ENCODE measurements at regions not wholly inside any gene's neighbourhood (a gene's known extent, or its start where the extent isn't known, plus 50 kb on each side); places are given as distances from the start of the nearest gene placed in this dataset.

DNA sequence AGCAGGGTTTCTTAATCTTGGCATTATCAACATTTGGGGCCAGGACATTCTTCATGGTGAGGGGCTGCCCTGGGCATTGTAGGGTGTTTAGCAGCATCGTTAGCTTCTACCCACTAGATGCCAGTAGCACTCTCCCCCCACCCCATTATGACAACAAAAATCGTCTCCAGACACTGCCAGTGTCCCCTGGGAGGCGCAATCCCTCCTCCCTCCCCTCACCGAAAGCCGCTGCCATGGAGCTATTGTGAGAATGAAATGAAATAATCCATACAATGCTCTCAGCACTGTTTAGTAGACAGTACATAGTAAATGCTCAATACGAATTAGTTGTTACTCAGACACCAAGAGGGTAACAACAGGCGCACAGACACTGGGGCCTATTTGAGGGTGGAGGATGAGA lies 502.9 kb downstream of the NPIPA7 start:
- no peaks in the 10 kb centered on the region for H3K4me1 ChIP-seq (ENCODE audit: control extremely low read depth in 1 of 4, control insufficient read depth in 4 of 4, insufficient read depth in 4 of 4, low read length in 3 of 4)
- no peak for DNase-seq
- WGBS (ENCODE audit: insufficient coverage): 83% methylated on average over 4 of the region's 7 CpGs
- no peak overlapping the region for H3K27ac ChIP-seq (ENCODE audit: insufficient read depth in 1 of 2, low read depth in 1 of 2, low read length in 2 of 2, poor library complexity in 1 of 2, severe bottlenecking in 2 of 2)
- ChIA-PET CTCF (no interaction called here), POLR2A (no interaction called here)
- no peak overlapping the region for H3K4me3 ChIP-seq (ENCODE audit: control insufficient read depth in 1 of 7, extremely low read depth in 1 of 7, insufficient read depth in 4 of 7, low read depth in 2 of 7, low read length in 6 of 7)
- H3K36me3 ChIP-seq (ENCODE audit: control insufficient read depth in 4 of 4, insufficient read depth in 4 of 4, low read length in 3 of 4): no peaks in the 10 kb centered on the region
- H3K9me3 ChIP-seq (ENCODE audit: control extremely low read depth in 1 of 5, control insufficient read depth in 4 of 5, insufficient read depth in 2 of 5, low read depth in 1 of 5, low read length in 4 of 5): no peaks in the 10 kb centered on the region
- H3K27me3 ChIP-seq (replicated peaks in 2 of 5; ENCODE audit: control insufficient read depth in 4 of 5, insufficient read depth in 5 of 5, low read length in 4 of 5): peaks cover 0 to 4% (median 0%) of the 10 kb centered on the region in 5 experiments

DNA sequence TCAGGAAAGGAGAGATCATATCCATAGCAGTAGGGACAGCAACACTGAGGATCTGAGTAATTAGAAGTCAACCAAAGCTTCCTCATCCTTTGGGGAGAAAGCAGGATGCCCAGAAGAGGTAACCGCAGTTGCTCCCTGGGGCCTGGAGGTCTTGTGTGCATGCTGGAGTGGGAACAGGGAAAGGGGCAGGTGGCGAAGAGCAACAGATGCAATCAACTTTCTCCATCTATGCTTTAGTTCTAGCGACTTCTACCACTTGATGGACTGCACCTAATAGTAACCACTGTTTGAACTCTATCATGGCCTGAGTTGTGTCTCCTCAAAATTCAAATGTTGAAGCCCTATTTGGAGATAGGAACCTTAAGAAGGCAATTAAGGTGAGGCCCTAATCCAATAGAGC lies 503.8 kb downstream of the NPIPA7 start:
- CTCF ChIA-PET: no interaction called here
- 100% methylated on average over 1 of the region's 3 CpGs for WGBS (ENCODE audit: insufficient coverage)

DNA sequence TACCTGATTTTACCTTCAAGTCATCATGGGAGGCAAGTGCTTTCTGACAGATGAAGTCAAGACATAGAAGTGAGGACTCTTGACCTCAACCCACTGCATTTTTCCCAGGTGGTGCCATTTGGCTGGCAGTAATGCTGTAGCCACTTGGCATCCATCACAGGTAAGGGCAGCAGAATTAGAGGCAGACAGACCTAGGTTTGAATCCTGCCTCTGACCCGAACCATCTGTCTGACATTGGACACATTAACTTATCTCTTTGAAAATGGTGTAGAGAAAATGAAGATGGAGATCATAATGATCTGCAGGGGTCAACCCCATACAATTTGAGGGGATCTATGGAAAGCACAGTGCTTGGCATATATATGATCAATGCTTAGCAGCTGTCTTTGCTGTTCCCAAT lies 505.5 kb downstream of the NPIPA7 start:
- H3K4me1 ChIP-seq (ENCODE audit: control extremely low read depth in 1 of 4, control insufficient read depth in 4 of 4, insufficient read depth in 4 of 4, low read length in 3 of 4): no peaks in the 10 kb centered on the region
- no peak overlapping the region for H3K27ac ChIP-seq (ENCODE audit: insufficient read depth in 1 of 2, low read depth in 1 of 2, low read length in 2 of 2, poor library complexity in 1 of 2, severe bottlenecking in 2 of 2)
- WGBS (ENCODE audit: insufficient coverage): no CpG with 5 or more reads among the region's 1 CpG
- no peaks in the 10 kb centered on the region for H3K36me3 ChIP-seq (ENCODE audit: control insufficient read depth in 4 of 4, insufficient read depth in 4 of 4, low read length in 3 of 4)
- POLR2A ChIA-PET: no interaction called here
- no peaks in the 10 kb centered on the region for H3K9me3 ChIP-seq (ENCODE audit: control extremely low read depth in 1 of 5, control insufficient read depth in 4 of 5, insufficient read depth in 2 of 5, low read depth in 1 of 5, low read length in 4 of 5)
- CTCF ChIA-PET: no interaction called here
- H3K4me3 ChIP-seq (ENCODE audit: control insufficient read depth in 1 of 7, extremely low read depth in 1 of 7, insufficient read depth in 4 of 7, low read depth in 2 of 7, low read length in 6 of 7): no peak overlapping the region
- peaks cover 0 to 4% (median 0%) of the 10 kb centered on the region in 5 experiments for H3K27me3 ChIP-seq (replicated peaks in 2 of 5; ENCODE audit: control insufficient read depth in 4 of 5, insufficient read depth in 5 of 5, low read length in 4 of 5)
- no peak for DNase-seq

More for the DNA sequence above, 503.8 kb downstream of the NPIPA7 start:
- no peaks in the 10 kb centered on the region for H3K4me1 ChIP-seq (ENCODE audit: control extremely low read depth in 1 of 4, control insufficient read depth in 4 of 4, insufficient read depth in 4 of 4, low read length in 3 of 4)
- no peak for DNase-seq
- peaks cover 0 to 4% (median 0%) of the 10 kb centered on the region in 5 experiments for H3K27me3 ChIP-seq (replicated peaks in 2 of 5; ENCODE audit: control insufficient read depth in 4 of 5, insufficient read depth in 5 of 5, low read length in 4 of 5)
- POLR2A ChIA-PET: no interaction called here
- H3K36me3 ChIP-seq (ENCODE audit: control insufficient read depth in 4 of 4, insufficient read depth in 4 of 4, low read length in 3 of 4): no peaks in the 10 kb centered on the region
- no peaks in the 10 kb centered on the region for H3K9me3 ChIP-seq (ENCODE audit: control extremely low read depth in 1 of 5, control insufficient read depth in 4 of 5, insufficient read depth in 2 of 5, low read depth in 1 of 5, low read length in 4 of 5)
- no peak overlapping the region for H3K27ac ChIP-seq (ENCODE audit: insufficient read depth in 1 of 2, low read depth in 1 of 2, low read length in 2 of 2, poor library complexity in 1 of 2, severe bottlenecking in 2 of 2)
- H3K4me3 ChIP-seq (ENCODE audit: control insufficient read depth in 1 of 7, extremely low read depth in 1 of 7, insufficient read depth in 4 of 7, low read depth in 2 of 7, low read length in 6 of 7): no peak overlapping the region

DNA sequence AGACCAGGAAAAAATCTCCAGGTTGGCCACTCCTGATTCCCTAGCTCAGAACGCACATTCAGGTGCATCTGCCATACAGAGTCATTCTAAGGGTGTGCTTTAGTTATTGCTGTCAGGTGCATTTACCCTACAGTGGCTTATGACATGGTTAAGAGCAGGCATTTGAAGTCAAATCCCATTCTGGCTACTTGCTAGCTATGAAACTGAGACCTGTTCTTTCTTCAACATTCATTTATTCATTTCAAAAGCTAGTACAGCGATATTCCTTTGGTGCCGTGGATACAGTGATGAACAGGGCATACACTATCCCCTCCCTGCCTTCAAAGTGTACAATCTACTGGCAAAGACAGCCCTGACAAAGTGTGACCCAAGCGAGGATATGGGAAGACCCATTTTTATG lies 508.3 kb downstream of the NPIPA7 start:
- ChIA-PET POLR2A (no interaction called here), CTCF (no interaction called here)
- no peaks in the 10 kb centered on the region for H3K9me3 ChIP-seq (ENCODE audit: control extremely low read depth in 1 of 5, control insufficient read depth in 4 of 5, insufficient read depth in 2 of 5, low read depth in 1 of 5, low read length in 4 of 5)
- no peak overlapping the region for H3K27ac ChIP-seq (ENCODE audit: insufficient read depth in 1 of 2, low read depth in 1 of 2, low read length in 2 of 2, poor library complexity in 1 of 2, severe bottlenecking in 2 of 2)
- no peaks in the 10 kb centered on the region for H3K4me1 ChIP-seq (ENCODE audit: control extremely low read depth in 1 of 4, control insufficient read depth in 4 of 4, insufficient read depth in 4 of 4, low read length in 3 of 4)
- H3K36me3 ChIP-seq (ENCODE audit: control insufficient read depth in 4 of 4, insufficient read depth in 4 of 4, low read length in 3 of 4): no peaks in the 10 kb centered on the region
- peaks cover 0 to 4% (median 0%) of the 10 kb centered on the region in 5 experiments for H3K27me3 ChIP-seq (replicated peaks in 2 of 5; ENCODE audit: control insufficient read depth in 4 of 5, insufficient read depth in 5 of 5, low read length in 4 of 5)
- WGBS (ENCODE audit: insufficient coverage): 97% methylated on average over 4 of the region's 4 CpGs
- H3K4me3 ChIP-seq (ENCODE audit: control insufficient read depth in 1 of 7, extremely low read depth in 1 of 7, insufficient read depth in 4 of 7, low read depth in 2 of 7, low read length in 6 of 7): no peak overlapping the region
- DNase-seq: no peak

DNA sequence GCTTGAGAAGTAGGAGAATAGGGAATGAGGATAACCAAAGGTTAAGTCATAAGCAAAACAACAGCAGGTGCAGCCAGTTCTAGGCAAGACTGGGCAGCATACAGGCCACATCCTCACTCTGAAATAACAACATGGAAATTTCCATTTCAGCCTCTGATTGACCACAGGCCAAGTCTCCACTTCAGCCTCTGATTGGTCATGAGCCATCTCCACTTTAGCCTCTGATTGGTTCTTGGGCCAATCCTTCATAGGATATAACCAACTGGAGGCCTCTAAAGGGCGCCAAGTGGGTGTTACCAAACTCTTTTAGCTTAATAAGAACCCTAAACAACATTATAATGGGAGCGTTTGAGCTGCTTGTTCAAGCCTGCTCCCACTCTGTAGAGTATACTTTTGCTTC lies 512.0 kb downstream of the NPIPA7 start:
- 70% methylated on average over 1 of the region's 2 CpGs for WGBS (ENCODE audit: insufficient coverage)
- CTCF ChIA-PET: no interaction called here
- POLR2A ChIA-PET: no interaction called here

DNA sequence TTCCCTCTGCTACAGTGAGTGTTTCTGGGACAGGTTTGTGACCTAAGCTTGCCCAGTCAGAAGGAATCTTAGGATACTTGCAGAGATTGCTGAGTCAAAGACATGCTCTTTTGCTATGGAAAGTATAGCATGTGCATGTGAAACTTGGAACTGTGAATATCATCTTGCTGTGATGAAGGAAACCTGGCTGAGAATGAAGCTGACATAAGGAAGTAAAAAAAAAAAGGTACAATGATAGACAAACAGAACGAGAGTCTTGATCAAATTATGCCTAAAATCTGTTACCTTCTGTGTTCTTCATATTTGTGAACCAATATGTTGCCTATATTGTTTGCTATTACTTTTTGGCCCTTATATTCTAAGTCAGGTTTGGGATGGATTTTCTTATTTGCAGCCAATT lies 525.7 kb downstream of the NPIPA7 start:
- POLR2A ChIA-PET: no interaction called here
- Histone ChIP-seq H3K4me1 (ENCODE audit: control extremely low read depth in 1 of 4, control insufficient read depth in 4 of 4, insufficient read depth in 4 of 4, low read length in 3 of 4) (no peaks in the 10 kb centered on the region), H3K36me3 (ENCODE audit: control insufficient read depth in 4 of 4, insufficient read depth in 4 of 4, low read length in 3 of 4) (no peaks in the 10 kb centered on the region), H3K27me3 (replicated peaks in 2 of 5; ENCODE audit: control insufficient read depth in 4 of 5, insufficient read depth in 5 of 5, low read length in 4 of 5) (no peaks in the 10 kb centered on the region), H3K9me3 (ENCODE audit: control extremely low read depth in 1 of 5, control insufficient read depth in 4 of 5, insufficient read depth in 2 of 5, low read depth in 1 of 5, low read length in 4 of 5) (peaks cover 0 to 19% (median 0%) of the 10 kb centered on the region in 5 experiments), H3K4me3 (ENCODE audit: control insufficient read depth in 1 of 7, extremely low read depth in 1 of 7, insufficient read depth in 4 of 7, low read depth in 2 of 7, low read length in 6 of 7) (no peak overlapping the region), H3K27ac (ENCODE audit: insufficient read depth in 1 of 2, low read depth in 1 of 2, low read length in 2 of 2, poor library complexity in 1 of 2, severe bottlenecking in 2 of 2) (no peak overlapping the region)
- WGBS (ENCODE audit: insufficient coverage): 100% methylated on average over 1 of the region's 1 CpG
- DNase-seq: no peak
- CTCF ChIA-PET: interaction anchor here (0.7 kb wide), 1 partner anchor 41 kb away, joined by 3 read pairs; no protein-coding TSS in a partner anchor

More for the DNA sequence above, 512.0 kb downstream of the NPIPA7 start:
- Histone ChIP-seq H3K4me1 (ENCODE audit: control extremely low read depth in 1 of 4, control insufficient read depth in 4 of 4, insufficient read depth in 4 of 4, low read length in 3 of 4) (no peaks in the 10 kb centered on the region), H3K9me3 (ENCODE audit: control extremely low read depth in 1 of 5, control insufficient read depth in 4 of 5, insufficient read depth in 2 of 5, low read depth in 1 of 5, low read length in 4 of 5) (no peaks in the 10 kb centered on the region), H3K27ac (ENCODE audit: insufficient read depth in 1 of 2, low read depth in 1 of 2, low read length in 2 of 2, poor library complexity in 1 of 2, severe bottlenecking in 2 of 2) (no peak overlapping the region), H3K36me3 (ENCODE audit: control insufficient read depth in 4 of 4, insufficient read depth in 4 of 4, low read length in 3 of 4) (no peaks in the 10 kb centered on the region), H3K27me3 (replicated peaks in 2 of 5; ENCODE audit: control insufficient read depth in 4 of 5, insufficient read depth in 5 of 5, low read length in 4 of 5) (no peaks in the 10 kb centered on the region), H3K4me3 (ENCODE audit: control insufficient read depth in 1 of 7, extremely low read depth in 1 of 7, insufficient read depth in 4 of 7, low read depth in 2 of 7, low read length in 6 of 7) (no peak overlapping the region)
- DNase-seq: no peak

DNA sequence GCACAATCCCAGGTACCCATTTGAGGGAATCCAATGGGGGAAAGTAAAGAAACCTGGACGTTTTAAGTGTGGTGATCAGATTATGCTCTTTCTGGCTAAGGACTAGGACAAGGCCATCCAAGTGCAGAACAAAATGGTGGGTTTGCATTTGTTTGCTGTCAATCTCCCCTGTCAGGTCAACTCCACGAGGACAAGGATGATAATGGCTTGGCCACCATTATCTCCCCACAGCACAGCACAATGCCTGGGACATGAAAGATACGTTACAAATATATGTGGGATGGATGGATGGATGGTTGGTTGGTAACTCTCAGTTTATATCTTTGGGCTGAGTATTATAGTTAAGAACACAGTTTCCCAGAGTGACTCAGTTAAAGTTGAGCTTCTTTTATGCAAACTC lies 526.9 kb downstream of the NPIPA7 start:
- no peak for DNase-seq
- no peak overlapping the region for H3K27ac ChIP-seq (ENCODE audit: insufficient read depth in 1 of 2, low read depth in 1 of 2, low read length in 2 of 2, poor library complexity in 1 of 2, severe bottlenecking in 2 of 2)
- WGBS (ENCODE audit: insufficient coverage): 89% methylated on average over 2 of the region's 3 CpGs
- no peaks in the 10 kb centered on the region for H3K4me1 ChIP-seq (ENCODE audit: control extremely low read depth in 1 of 4, control insufficient read depth in 4 of 4, insufficient read depth in 4 of 4, low read length in 3 of 4)
- ChIA-PET POLR2A (no interaction called here), CTCF (no interaction called here)
- no peak overlapping the region for H3K4me3 ChIP-seq (ENCODE audit: control insufficient read depth in 1 of 7, extremely low read depth in 1 of 7, insufficient read depth in 4 of 7, low read depth in 2 of 7, low read length in 6 of 7)
- no peaks in the 10 kb centered on the region for H3K27me3 ChIP-seq (replicated peaks in 2 of 5; ENCODE audit: control insufficient read depth in 4 of 5, insufficient read depth in 5 of 5, low read length in 4 of 5)
- no peaks in the 10 kb centered on the region for H3K36me3 ChIP-seq (ENCODE audit: control insufficient read depth in 4 of 4, insufficient read depth in 4 of 4, low read length in 3 of 4)
- H3K9me3 ChIP-seq (ENCODE audit: control extremely low read depth in 1 of 5, control insufficient read depth in 4 of 5, insufficient read depth in 2 of 5, low read depth in 1 of 5, low read length in 4 of 5): peaks cover 0 to 14% (median 0%) of the 10 kb centered on the region in 5 experiments

Data from common myeloid progenitor, CD34-positive (primary cell).